ENCODE measurements at regions not wholly inside any gene's neighbourhood (a gene's known extent, or its start where the extent isn't known, plus 50 kb on each side); places are given as distances from the start of the nearest gene placed in this dataset.

- no peaks in the 10 kb centered on the region for H3K36me3 ChIP-seq
- 92 to 93% methylated on average over 2 of the region's 2 CpGs for WGBS, 2 donors
- no peak for DNase-seq
- peaks cover 0 to 2% (median 0%) of the 10 kb centered on the region in 4 donors for H3K9me3 ChIP-seq
- no peak overlapping the region for H3K4me3 ChIP-seq
- no peaks in the 10 kb centered on the region for H3K4me1 ChIP-seq
- no peak overlapping the region for H3K27ac ChIP-seq
- intact Hi-C loops (cut with DNase I), result no loop called here
- TF ChIP-seq EP300 (IDR thresholded peaks at IDR 0.05) (no peak), CTCF (IDR thresholded peaks at IDR 0.05) (no peak), POLR2A (IDR thresholded peaks at IDR 0.05) (no peak)
- H3K27me3 ChIP-seq, result no peaks in the 10 kb centered on the region
Measured at GRCh38 chr4:101593666-101594065, 196.9 kb upstream of the BANK1 start.

GRCh38 chr4:101584306-101584705, 206.2 kb upstream of the BANK1 start:
- Histone ChIP-seq H3K9me3 (peaks cover 0 to 10% (median 0%) of the 10 kb centered on the region in 4 donors), H3K4me3 (no peak overlapping the region), H3K27me3 (no peaks in the 10 kb centered on the region), H3K4me1 (no peaks in the 10 kb centered on the region), H3K27ac (no peak overlapping the region), H3K36me3 (no peaks in the 10 kb centered on the region)
- TF ChIP-seq POLR2AphosphoS5 (IDR thresholded peaks at IDR 0.05), result no peak
- no peak for TF ChIP-seq POLR2A (IDR thresholded peaks at IDR 0.05)
- TF ChIP-seq CTCF (IDR thresholded peaks at IDR 0.05), result no peak
- no peak for TF ChIP-seq EP300 (IDR thresholded peaks at IDR 0.05)
- intact Hi-C loops (cut with DNase I), result no loop called here
- WGBS, 2 donors, result 77 to 88% methylated on average over 2 of the region's 2 CpGs
- DNase-seq, result no peak

GRCh38 chr4:101563126-101563525, 215.8 kb upstream of the PPP3CA start:
- DNase-seq, result no peak
- Histone ChIP-seq H3K27me3 (no peaks in the 10 kb centered on the region), H3K36me3 (no peaks in the 10 kb centered on the region), H3K27ac (no peak overlapping the region), H3K9me3 (peaks cover 0 to 3% (median 0%) of the 10 kb centered on the region in 4 donors), H3K4me1 (no peaks in the 10 kb centered on the region), H3K4me3 (no peak overlapping the region)
- WGBS, 2 donors, result 49 to 76% methylated on average over 5 of the region's 5 CpGs
- TF ChIP-seq CTCF (IDR thresholded peaks at IDR 0.05), result no peak
- TF ChIP-seq POLR2AphosphoS5 (IDR thresholded peaks at IDR 0.05), result no peak
- no peak for TF ChIP-seq EP300 (IDR thresholded peaks at IDR 0.05)
- TF ChIP-seq POLR2A (IDR thresholded peaks at IDR 0.05), result no peak
- intact Hi-C loops (cut with DNase I), result no loop called here

- peaks cover 0 to 5% (median under 1%) of the 10 kb centered on the region in 4 donors for H3K9me3 ChIP-seq
- TF ChIP-seq EP300 (IDR thresholded peaks at IDR 0.05), result no peak
- no peaks in the 10 kb centered on the region for H3K27me3 ChIP-seq
- WGBS, 2 donors, result 55 to 72% methylated on average over 4 of the region's 4 CpGs
- no peaks in the 10 kb centered on the region for H3K4me1 ChIP-seq
- no peaks in the 10 kb centered on the region for H3K36me3 ChIP-seq
- intact Hi-C loops (cut with DNase I), result no loop called here
- DNase-seq, result no peak
- H3K4me3 ChIP-seq, result no peak overlapping the region
- H3K27ac ChIP-seq, result no peak overlapping the region
Measured at GRCh38 chr4:101556842-101557241, 209.5 kb upstream of the PPP3CA start.

GRCh38 chr4:101555341-101555880, 208.1 kb upstream of the PPP3CA start:
- intact Hi-C loops (cut with DNase I), result no loop called here
- no peak overlapping the region for H3K4me3 ChIP-seq
- 64 to 87% methylated on average over 4 of the region's 4 CpGs for WGBS, 2 donors
- peaks cover 0 to 6% (median 2%) of the 10 kb centered on the region in 4 donors for H3K9me3 ChIP-seq
- no peaks in the 10 kb centered on the region for H3K4me1 ChIP-seq
- DNase-seq, result no peak
- H3K27me3 ChIP-seq, result no peaks in the 10 kb centered on the region
- TF ChIP-seq CTCF (IDR thresholded peaks at IDR 0.05), result no peak
- no peak for TF ChIP-seq POLR2AphosphoS5 (IDR thresholded peaks at IDR 0.05)
- no peak for TF ChIP-seq EP300 (IDR thresholded peaks at IDR 0.05)
- no peak for TF ChIP-seq POLR2A (IDR thresholded peaks at IDR 0.05)
- no peaks in the 10 kb centered on the region for H3K36me3 ChIP-seq
- H3K27ac ChIP-seq, result no peak overlapping the region

All from sigmoid colon (tissue), 6 donors.